Loucy (cell line): ENCODE measurements at regions not wholly inside any gene's neighbourhood (a gene's known extent, or its start where the extent isn't known, plus 50 kb on each side); places are given as distances from the start of the nearest gene placed in this dataset.

Source experiments
- EZH2phosphoT487 ChIP-seq: fragments of 200-600 bp; IDR thresholded peaks from 2 replicates; pipeline ENCODE4 v1.6.1; 2018; ENCODE audit warnings: antibody characterized with exemption, mild to moderate bottlenecking, moderate library complexity, borderline replicate concordance
- TF ChIP-seq, protein P1 (sequence below): fragments of 200-600 bp; sonication (generic); conservative IDR thresholded peaks from 2 replicates; pipeline ENCODE4 v1.5.1; 2014; ENCODE audit warnings: mild to moderate bottlenecking, antibody characterized with exemption, low read length

DNA sequence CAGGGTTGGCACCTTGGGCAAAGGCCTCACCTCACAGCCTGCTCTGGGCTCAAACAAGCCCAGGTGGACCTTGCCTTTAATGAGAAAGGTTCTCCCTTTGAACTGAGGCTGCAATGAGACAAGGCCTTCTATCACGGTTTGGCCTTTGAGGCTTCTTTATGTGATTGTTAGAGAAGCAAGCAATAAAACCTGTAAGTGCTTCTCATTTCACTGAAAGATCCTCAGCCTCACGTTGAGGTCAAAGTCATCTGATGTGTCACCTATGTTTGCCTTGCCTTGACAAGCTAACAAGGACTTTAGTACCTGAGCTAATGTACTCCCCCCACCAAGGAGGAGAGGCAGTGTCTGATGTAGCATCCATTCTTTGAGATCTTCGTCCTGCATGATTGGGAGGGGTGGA, 155.9 kb upstream of the RBM19 start:
- TF ChIP-seq, protein P1, sequence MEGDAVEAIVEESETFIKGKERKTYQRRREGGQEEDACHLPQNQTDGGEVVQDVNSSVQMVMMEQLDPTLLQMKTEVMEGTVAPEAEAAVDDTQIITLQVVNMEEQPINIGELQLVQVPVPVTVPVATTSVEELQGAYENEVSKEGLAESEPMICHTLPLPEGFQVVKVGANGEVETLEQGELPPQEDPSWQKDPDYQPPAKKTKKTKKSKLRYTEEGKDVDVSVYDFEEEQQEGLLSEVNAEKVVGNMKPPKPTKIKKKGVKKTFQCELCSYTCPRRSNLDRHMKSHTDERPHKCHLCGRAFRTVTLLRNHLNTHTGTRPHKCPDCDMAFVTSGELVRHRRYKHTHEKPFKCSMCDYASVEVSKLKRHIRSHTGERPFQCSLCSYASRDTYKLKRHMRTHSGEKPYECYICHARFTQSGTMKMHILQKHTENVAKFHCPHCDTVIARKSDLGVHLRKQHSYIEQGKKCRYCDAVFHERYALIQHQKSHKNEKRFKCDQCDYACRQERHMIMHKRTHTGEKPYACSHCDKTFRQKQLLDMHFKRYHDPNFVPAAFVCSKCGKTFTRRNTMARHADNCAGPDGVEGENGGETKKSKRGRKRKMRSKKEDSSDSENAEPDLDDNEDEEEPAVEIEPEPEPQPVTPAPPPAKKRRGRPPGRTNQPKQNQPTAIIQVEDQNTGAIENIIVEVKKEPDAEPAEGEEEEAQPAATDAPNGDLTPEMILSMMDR: no peak
- TF ChIP-seq EZH2phosphoT487: no peak
